ENCODE measurements at regions not wholly inside any gene's neighbourhood (a gene's known extent, or its start where the extent isn't known, plus 50 kb on each side); places are given as distances from the start of the nearest gene placed in this dataset.

DNA sequence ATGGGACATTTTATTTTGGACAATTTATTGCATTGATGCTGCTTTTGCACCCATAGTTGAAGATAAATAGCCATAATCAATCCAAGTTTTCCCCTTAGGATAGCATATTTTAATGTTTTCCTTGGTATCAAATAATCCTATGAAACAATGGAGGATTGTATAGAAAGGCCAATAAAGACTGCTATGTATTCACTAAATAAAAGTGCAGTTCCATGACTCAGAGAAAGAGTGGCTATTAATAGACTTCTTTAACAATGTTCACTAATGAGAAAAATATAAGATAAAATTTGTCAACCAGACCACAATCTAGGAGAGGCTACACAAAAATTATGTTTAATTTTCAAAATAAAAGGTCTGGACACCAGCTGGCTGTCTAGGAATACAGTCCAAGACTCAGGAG lies 560.9 kb upstream of the AGTR1 start:
- Histone ChIP-seq H3K27ac (no peak overlapping the region), H3K27me3 (no peaks in the 10 kb centered on the region), H3K9me3 (no peaks in the 10 kb centered on the region), H3K36me3 (no peaks in the 10 kb centered on the region), H3K4me3 (no peak overlapping the region), H3K4me1 (no peaks in the 10 kb centered on the region)
- TF ChIP-seq POLR2A (IDR thresholded peaks at IDR 0.05) (no peak), CTCF (IDR thresholded peaks at IDR 0.05) (no peak), POLR2AphosphoS5 (IDR thresholded peaks at IDR 0.05; ENCODE audit: insufficient read depth in 1 of 2, low read depth in 1 of 2) (no peak)
- DNase-seq (ENCODE audit: extremely low spot score in 2 of 2) = no peak
- intact Hi-C loops (cut with DNase I) = no loop called here

GRCh38 chr3:148146241-148146640 lies 551.5 kb upstream of the AGTR1 start:
- Histone ChIP-seq H3K36me3 (no peaks in the 10 kb centered on the region), H3K27ac (no peak overlapping the region), H3K4me1 (no peaks in the 10 kb centered on the region), H3K4me3 (no peak overlapping the region), H3K9me3 (no peaks in the 10 kb centered on the region), H3K27me3 (no peaks in the 10 kb centered on the region)
- intact Hi-C loops (cut with DNase I) = no loop called here
- DNase-seq (ENCODE audit: extremely low spot score in 2 of 2) = no peak
- no peak for TF ChIP-seq POLR2A (IDR thresholded peaks at IDR 0.05)
- no peak for TF ChIP-seq POLR2AphosphoS5 (IDR thresholded peaks at IDR 0.05; ENCODE audit: insufficient read depth in 1 of 2, low read depth in 1 of 2)
- no peak for TF ChIP-seq CTCF (IDR thresholded peaks at IDR 0.05)

- Histone ChIP-seq H3K4me3 (no peak overlapping the region), H3K27me3 (no peaks in the 10 kb centered on the region), H3K36me3 (no peaks in the 10 kb centered on the region), H3K9me3 (no peaks in the 10 kb centered on the region), H3K27ac (no peak overlapping the region), H3K4me1 (no peaks in the 10 kb centered on the region)
- intact Hi-C loops (cut with DNase I) = no loop called here
- no peak for DNase-seq (ENCODE audit: extremely low spot score in 2 of 2)
- TF ChIP-seq POLR2AphosphoS5 (IDR thresholded peaks at IDR 0.05; ENCODE audit: insufficient read depth in 1 of 2, low read depth in 1 of 2) (no peak), CTCF (IDR thresholded peaks at IDR 0.05) (no peak), POLR2A (IDR thresholded peaks at IDR 0.05) (no peak)
Observed at GRCh38 chr3:148146947-148147826, 550.5 kb upstream of the AGTR1 start.

GRCh38 chr3:148147903-148148302 lies 549.8 kb upstream of the AGTR1 start:
- Histone ChIP-seq H3K4me1 (no peaks in the 10 kb centered on the region), H3K4me3 (no peak overlapping the region), H3K27me3 (no peaks in the 10 kb centered on the region), H3K9me3 (no peaks in the 10 kb centered on the region), H3K36me3 (no peaks in the 10 kb centered on the region), H3K27ac (no peak overlapping the region)
- intact Hi-C loops (cut with DNase I) = no loop called here
- no peak for DNase-seq (ENCODE audit: extremely low spot score in 2 of 2)
- no peak for TF ChIP-seq POLR2AphosphoS5 (IDR thresholded peaks at IDR 0.05; ENCODE audit: insufficient read depth in 1 of 2, low read depth in 1 of 2)
- no peak for TF ChIP-seq CTCF (IDR thresholded peaks at IDR 0.05)
- TF ChIP-seq POLR2A (IDR thresholded peaks at IDR 0.05) = no peak

- Histone ChIP-seq H3K27ac (no peak overlapping the region), H3K27me3 (no peaks in the 10 kb centered on the region), H3K4me1 (no peaks in the 10 kb centered on the region), H3K4me3 (no peak overlapping the region), H3K9me3 (no peaks in the 10 kb centered on the region), H3K36me3 (no peaks in the 10 kb centered on the region)
- TF ChIP-seq POLR2A (IDR thresholded peaks at IDR 0.05) = no peak
- TF ChIP-seq POLR2AphosphoS5 (IDR thresholded peaks at IDR 0.05; ENCODE audit: insufficient read depth in 1 of 2, low read depth in 1 of 2) = no peak
- no peak for TF ChIP-seq CTCF (IDR thresholded peaks at IDR 0.05)
- DNase-seq (ENCODE audit: extremely low spot score in 2 of 2) = no peak
- intact Hi-C loops (cut with DNase I) = no loop called here
Observed at GRCh38 chr3:148149556-148149955, 548.1 kb upstream of the AGTR1 start.
